ENCODE measurements at regions not wholly inside any gene's neighbourhood (a gene's known extent, or its start where the extent isn't known, plus 50 kb on each side); places are given as distances from the start of the nearest gene placed in this dataset.
A peak's percentile ranks its signal among the peaks of the same experiment; 100 is the strongest.

DNA sequence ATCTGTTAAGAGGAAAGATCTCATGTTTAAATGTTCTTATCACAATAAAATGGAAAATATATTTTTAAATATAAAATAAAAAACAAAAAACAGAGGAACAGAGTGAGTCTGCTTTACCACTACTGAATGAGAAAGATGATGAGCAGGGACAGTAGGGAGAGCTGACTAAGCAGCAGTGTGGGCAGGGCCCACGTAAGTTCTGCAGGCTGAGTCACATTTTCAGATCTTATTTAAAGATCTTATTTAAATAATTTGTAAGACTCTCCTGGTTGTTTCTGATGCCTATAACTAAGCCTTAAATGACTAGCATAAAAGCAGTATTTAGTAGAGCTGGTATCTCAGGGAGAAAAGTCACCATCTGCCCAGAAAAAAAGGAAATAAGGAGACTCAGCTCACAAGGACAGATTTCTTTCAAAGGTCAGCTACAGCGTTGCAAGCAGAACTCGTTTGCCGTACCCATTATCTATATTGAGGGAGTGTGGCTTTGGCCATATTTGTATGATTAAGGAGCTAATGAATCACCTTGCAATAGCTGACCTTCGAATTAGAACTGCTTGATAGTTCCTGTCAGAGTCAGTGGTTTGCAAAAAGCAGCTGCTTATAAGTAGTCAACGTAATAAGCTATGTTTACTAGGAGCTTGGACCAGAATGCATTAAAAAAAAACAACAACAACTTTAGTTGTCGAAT is 322.1 kb upstream of the CHAC2 start:
- no peak for DNase-seq

GRCh38 chr2:53442783-53443182 is 324.8 kb upstream of the CHAC2 start:
- DNase-seq: no peak

- DNase-seq: no peak
These were observed 325.5 kb upstream of the CHAC2 start for GRCh38 chr2:53442093-53442492.

- no peak for DNase-seq
These were observed 328.9 kb upstream of the CHAC2 start for GRCh38 chr2:53438692-53439091.

- DNase-seq: no peak
These were observed 329.5 kb upstream of the CHAC2 start for GRCh38 chr2:53438100-53438499.

DNA sequence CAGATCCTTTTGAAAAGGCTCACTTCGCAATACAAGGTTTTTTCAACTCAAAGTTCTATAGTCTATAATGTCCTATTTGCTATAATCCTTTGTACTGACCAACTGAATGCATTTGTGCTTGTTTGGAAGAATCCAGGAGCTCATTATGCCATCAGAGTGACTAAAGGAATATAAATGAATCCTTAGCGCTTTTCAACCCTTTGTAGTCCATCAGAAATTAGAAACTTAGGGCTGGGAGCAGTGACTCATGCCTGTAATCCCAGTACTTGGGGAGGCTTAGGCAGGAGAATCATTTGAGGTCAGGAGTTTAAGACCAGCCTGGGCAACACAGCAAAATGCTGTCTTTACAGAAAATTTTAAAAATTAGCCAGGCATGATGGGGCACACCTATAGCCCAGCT is 330.2 kb upstream of the CHAC2 start:
- no peak for DNase-seq

DNA sequence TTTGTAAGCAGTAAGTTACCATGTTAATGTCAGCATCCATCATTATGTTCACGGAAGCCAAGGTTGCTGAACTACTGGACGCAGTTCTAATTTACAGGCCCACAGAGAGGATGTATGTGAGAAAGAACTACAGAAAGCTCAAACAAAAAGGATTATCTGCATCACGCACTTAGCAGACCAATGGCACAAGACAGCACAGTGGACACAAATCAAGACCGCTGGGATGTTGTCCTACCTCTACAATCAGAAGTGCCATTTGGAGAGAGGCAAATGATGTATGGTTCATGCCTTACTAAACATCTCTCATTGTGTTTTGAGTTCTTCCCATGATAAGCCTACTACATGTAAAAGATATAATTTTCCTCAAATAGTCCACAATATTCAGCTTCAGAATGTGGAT is 330.7 kb upstream of the CHAC2 start:
- DNase-seq: no peak

DNA sequence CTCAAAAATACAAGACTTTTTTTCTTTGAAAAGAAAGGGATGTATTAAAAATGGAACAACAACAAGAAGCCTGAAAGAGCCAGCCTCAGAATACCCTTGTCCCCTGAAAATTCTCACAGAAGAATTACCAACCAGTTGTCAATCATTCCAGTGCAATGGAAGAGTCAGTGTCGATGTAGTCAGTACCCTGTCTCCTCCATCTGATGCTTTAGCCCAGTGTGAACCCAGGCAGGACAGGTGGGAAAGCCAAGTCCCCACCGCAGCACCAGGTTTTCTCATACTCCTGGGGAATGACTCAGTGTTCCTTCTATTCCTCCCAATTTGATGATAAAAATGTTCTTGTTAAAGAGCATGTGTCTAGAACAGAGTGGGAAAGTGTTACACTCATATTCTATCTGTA is 332.0 kb upstream of the CHAC2 start:
- DNase-seq: no peak

- no peak for DNase-seq
These were observed 333.1 kb upstream of the CHAC2 start for GRCh38 chr2:53434466-53434865.

DNA sequence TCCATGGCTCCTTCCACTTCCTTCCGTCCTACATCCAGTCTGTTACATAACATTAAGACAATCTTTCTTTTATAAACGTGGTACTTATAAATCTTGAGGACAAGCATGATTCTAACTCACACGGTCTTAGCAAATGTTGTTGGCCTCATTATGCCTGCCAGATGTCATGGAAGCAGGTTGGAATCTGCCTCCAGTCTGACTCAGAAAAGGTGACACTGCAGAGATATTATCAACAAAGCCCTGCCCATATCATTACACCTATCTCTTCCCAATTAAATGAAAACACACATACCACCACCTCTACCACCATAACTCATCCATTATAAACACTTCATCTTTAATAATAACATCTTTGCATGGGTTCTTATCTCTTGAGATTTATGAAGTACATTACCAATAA is 334.7 kb upstream of the CHAC2 start:
- no peak for DNase-seq

GRCh38 chr2:53429901-53430300 is 337.7 kb upstream of the CHAC2 start:
- no peak for DNase-seq

DNA sequence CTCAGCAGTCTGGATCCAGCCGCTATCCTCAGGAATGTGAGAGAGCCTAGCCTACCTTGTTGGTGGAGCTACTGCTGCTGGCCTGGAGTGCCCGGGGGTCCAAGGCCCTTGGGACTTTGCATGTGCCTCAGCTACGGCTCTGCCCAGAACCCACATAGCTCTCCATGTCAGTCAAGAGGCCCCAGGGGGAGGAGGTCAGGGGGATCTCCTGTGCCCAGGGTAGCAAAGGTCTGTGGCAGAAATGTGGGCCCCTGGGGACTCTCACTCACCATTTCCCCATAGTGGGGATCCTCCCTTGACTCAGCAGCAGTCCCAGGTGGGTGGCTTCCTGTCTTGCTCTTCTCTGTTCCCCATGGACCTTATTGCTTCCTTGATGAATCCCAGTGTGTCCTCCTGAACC is 342.7 kb upstream of the CHAC2 start:
- DNase-seq: no peak

DNA sequence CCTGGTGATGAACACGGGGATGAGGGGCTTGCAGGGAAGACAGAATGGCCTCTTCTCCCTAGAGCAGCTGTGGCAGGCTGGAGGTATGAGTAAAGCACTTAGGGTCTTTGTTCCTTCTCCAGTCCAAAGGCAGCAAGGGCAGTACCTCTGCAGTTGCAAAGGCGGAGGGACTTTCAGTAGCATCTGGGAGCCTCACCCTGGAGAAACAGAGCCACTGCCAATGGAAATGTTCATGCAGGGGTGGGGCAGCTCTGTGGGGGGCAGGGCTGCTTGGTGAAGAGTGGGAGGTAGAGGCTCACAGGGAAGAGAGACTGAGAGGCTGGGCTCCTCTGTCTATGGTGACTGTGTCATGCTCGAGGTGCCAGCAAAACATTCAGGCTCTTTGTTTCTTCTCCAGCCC is 344.1 kb upstream of the CHAC2 start:
- DNase-seq: no peak

- DNase-seq: peak; percentile 1
These were observed 344.6 kb upstream of the CHAC2 start for GRCh38 chr2:53422979-53423378.

DNA sequence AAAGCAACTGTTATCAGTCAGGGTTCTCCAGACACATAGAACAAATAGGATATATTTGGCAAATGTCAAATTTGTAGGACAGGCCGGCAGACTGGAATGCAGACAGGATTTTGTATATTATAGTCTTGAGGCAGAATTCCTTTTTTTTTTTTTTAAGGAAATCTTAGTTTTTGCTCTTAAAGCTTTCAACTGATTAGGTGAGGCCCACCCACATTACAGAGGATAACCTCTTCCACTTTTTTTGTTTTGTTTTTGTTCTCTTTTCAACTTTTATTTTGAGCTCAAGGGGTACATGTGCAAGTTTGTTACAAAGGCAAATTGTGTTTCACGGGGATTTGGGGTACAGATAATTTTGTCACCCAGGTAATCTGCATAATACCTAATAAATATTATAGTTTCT is 350.2 kb upstream of the CHAC2 start:
- DNase-seq: no peak

GRCh38 chr2:53407363-53408080 is 360.1 kb upstream of the CHAC2 start:
- DNase-seq: no peak

DNA sequence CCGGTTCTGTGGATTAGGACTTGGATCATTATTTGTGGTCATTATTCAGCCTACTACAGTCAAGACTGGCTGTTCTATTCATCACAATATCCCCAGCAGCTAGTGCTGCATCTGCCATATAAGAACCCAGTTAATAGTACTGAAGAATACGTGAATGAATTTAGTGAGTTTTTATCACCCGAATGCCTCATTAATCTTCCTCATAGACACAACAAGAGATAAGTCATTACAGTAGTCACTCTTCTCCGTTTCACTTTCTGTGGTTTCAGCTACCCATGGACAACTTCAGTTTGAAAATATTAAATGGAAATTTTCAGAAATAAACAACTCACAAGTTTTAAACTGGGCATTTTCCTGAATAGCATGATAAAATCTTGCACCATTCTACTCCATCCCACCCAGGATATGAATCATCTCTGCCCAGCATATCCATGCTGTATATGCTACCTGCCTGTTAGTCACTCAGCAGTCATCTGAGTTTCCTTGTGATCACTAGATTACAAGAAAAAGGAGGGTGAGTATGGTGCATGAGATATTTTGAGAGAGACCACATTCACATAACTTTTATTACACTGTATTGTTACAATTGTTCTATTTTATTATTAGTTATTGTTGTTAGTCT is 363.7 kb upstream of the CHAC2 start:
- DNase-seq: no peak

DNA sequence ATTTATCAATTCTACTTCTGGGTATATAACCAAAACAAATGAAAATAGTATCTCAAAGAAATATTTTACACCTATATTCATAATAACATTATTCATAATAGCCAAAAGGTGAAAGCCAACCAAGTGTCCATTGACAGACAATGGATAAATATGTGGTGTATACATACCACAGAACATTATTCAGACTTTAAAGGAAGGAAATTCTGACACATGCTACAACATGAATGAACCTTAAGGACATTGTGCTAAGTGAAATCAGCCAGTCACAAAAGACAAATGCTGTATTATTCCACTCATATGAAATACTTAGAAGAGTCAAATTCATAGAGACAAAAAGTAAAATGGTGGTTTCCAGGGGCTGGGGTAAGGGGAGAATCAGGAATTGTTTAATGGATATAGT is 370.5 kb upstream of the CHAC2 start:
- no peak for DNase-seq

DNA sequence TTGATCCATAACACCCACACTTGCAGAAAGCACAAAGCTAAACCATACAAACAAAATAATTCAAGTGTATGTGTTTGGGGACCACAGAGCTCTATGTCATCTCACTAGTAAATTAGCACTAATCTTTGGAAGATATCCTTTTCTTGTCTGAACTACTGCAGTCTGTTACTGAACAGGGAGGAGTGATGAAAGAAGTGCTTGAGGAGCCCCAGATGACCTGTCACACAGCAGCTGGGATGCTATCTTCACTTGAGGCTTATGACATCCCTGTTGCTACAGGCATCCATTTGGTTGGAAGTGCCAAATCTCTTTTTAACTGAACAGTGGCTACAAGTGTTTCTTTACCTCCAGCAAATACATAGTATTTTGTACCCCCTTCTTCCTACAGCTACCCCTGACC is 386.3 kb upstream of the CHAC2 start:
- DNase-seq: no peak

GRCh38 chr2:53379547-53379946 is 388.1 kb upstream of the CHAC2 start:
- no peak for DNase-seq

GRCh38 chr2:53378791-53379190 is 388.8 kb upstream of the CHAC2 start:
- DNase-seq: no peak

DNA sequence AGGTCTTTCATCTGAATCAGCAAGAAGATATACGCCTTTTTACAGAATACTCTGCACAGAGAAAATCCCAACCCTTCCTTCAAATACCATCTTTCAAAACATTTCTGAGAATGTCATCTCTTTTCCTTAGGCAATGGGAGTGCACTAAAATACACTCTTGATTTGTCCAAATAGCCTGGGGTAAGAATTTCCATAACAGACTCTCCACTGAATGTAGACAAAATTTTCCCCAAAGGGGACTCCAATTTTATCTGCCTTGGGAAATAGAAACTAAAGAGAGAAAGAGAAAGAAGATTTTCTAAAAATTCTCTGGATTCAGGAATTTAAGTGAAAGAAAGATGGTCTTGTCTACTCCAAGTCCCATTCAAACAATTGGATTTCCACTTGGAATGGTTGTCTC is 394.5 kb upstream of the CHAC2 start:
- no peak for DNase-seq

DNA sequence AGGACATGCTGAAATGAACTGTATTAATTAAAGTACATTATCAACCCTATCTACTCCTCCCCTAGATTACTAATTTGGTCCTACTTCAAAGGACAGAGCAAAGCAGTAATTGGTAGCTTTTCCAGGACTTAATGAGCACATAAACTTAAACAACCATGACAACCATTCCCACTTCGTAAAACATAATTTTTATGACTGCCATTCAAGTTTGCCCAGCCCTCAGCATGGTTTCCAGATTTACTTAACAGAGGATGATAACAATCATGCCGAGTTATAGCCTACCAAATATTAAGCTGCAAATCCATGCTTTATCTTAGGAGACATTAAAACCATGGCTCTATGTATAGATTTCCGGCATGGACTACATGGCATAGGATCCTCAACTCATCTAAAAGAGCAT is 401.1 kb upstream of the CHAC2 start:
- DNase-seq: no peak

DNA sequence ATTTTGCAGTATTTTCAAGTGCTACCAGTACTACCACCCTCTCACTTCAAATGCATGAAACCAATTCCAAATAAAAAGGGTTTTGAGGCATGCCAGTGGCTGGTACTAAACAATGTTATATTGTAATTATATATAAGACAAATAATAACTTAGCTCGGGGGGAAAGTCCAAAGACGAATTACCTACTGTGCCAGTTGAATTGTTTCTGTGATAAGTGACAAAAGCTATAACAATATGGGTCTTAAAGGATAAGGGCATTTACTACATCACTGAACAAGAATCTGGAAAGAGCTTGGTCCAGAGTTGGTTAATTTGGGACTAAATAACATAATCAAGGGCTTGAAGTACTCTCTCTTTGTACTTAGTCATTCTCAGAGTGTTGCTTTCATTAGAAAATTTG is 404.7 kb upstream of the CHAC2 start:
- DNase-seq: no peak
